Testis (tissue), 2 donors: ENCODE measurements at regions not wholly inside any gene's neighbourhood (a gene's known extent, or its start where the extent isn't known, plus 50 kb on each side); places are given as distances from the start of the nearest gene placed in this dataset.

Experiments
- CTCF ChIP-seq, 3 experiments: fragments of 450-650 bp in 2 of 3; fragments of 200-600 bp in 1 of 3; sonication (generic) in 1 of 3; IDR thresholded peaks; one replicate each; pipeline ENCODE4 v1.5.1; 2016 to 2019; ENCODE audit warnings: antibody characterized with exemption in 3 of 3, mild to moderate bottlenecking in 2 of 3, moderate library complexity in 1 of 3
- POLR2A ChIP-seq: fragments of 450-650 bp; IDR thresholded peaks from one replicate; pipeline ENCODE4 v1.6.1; 2017; ENCODE audit warnings: antibody characterized with exemption, mild to moderate bottlenecking, moderate library complexity

GRCh38 chr4:52367282-52367830 is 291.7 kb downstream of the USP46 start:
- TF ChIP-seq CTCF (IDR thresholded peaks at IDR 0.05), result no peak
- no peak for TF ChIP-seq POLR2A
